HL-60 (cell line): ENCODE measurements at regions not wholly inside any gene's neighbourhood (a gene's known extent, or its start where the extent isn't known, plus 50 kb on each side); places are given as distances from the start of the nearest gene placed in this dataset.

ENCODE experiments used
- DNase-seq, 2 experiments: peaks; one replicate each; pipeline ENCODE4 v3.0.0-alpha.2; 2010 to 2020; ENCODE audit warnings: low read depth in 1 of 2, low spot score in 1 of 2
- H3K27ac ChIP-seq: fragments of 250-450 bp; sonication (Bioruptor Pico); replicated peaks from 2 replicates; pipeline ENCODE4 v1.5.1; 2020; ENCODE audit warnings: mild to moderate bottlenecking, moderate library complexity
- H3K27me3 ChIP-seq: fragments of 250-450 bp; sonication (Bioruptor Pico); 2 replicates; pipeline ENCODE4 v1.5.1; 2021; ENCODE audit warnings: mild to moderate bottlenecking, moderate library complexity; ENCODE audit not compliant: insufficient read depth, poor library complexity, severe bottlenecking
- H3K4me3 ChIP-seq: replicated peaks from 2 replicates; pipeline ENCODE4 v1.5.1; 2011; ENCODE audit warnings: mild to moderate bottlenecking, control low read depth, low read length; ENCODE audit not compliant: insufficient read depth
- CTCF ChIP-seq: IDR thresholded peaks from one replicate; pipeline ENCODE4 v1.5.1; 2011; ENCODE audit warnings: low read length, control low read depth, inconsistent platforms; ENCODE audit not compliant: insufficient read depth
- GABPA ChIP-seq: IDR thresholded peaks from 2 replicates; pipeline ENCODE4 v1.6.1; 2012; ENCODE audit warnings: low read depth
- POLR2AphosphoS5 ChIP-seq: IDR thresholded peaks from 2 replicates; pipeline ENCODE4 v1.6.1; 2012; ENCODE audit warnings: low read depth
- REST ChIP-seq: IDR thresholded peaks from 2 replicates; pipeline ENCODE4 v1.6.1; 2012; ENCODE audit warnings: low read depth; ENCODE audit not compliant: insufficient replicate concordance
- SPI1 ChIP-seq: IDR thresholded peaks from 2 replicates; pipeline ENCODE4 v1.6.1; 2012; ENCODE audit warnings: low read depth, mild to moderate bottlenecking, borderline replicate concordance

- no peak overlapping the region for H3K27ac ChIP-seq
- TF ChIP-seq CTCF = no peak
- no peak for TF ChIP-seq SPI1
- TF ChIP-seq GABPA = no peak
- no peak for TF ChIP-seq REST
- TF ChIP-seq POLR2AphosphoS5 = no peak
- no peaks in the 10 kb centered on the region for H3K27me3 ChIP-seq
- no peak overlapping the region for H3K4me3 ChIP-seq
- DNase-seq = no peak
These were observed 1055.6 kb upstream of the FBXO33 start for GRCh38 chr14:40487824-40488223.

GRCh38 chr14:40485688-40486087, 1053.5 kb upstream of the FBXO33 start:
- DNase-seq = no peak
- H3K4me3 ChIP-seq = no peak overlapping the region
- H3K27me3 ChIP-seq = no peaks in the 10 kb centered on the region
- no peak for TF ChIP-seq REST
- TF ChIP-seq POLR2AphosphoS5 = no peak
- TF ChIP-seq CTCF = no peak
- TF ChIP-seq GABPA = no peak
- no peak for TF ChIP-seq SPI1
- no peak overlapping the region for H3K27ac ChIP-seq

- no peak for TF ChIP-seq CTCF
- no peak for TF ChIP-seq POLR2AphosphoS5
- no peak for TF ChIP-seq GABPA
- TF ChIP-seq REST = no peak
- no peak for TF ChIP-seq SPI1
- Histone ChIP-seq H3K4me3 (no peak overlapping the region), H3K27me3 (no peaks in the 10 kb centered on the region), H3K27ac (no peak overlapping the region)
- DNase-seq = no peak
These were observed 1043.8 kb upstream of the FBXO33 start for GRCh38 chr14:40476005-40476404.
